Stimulated activated CD4-positive, alpha-beta T cell treated with anti-CD3 and anti-CD28 coated beads, Interleukin-12 subunit alpha, Interleukin-12 subunit beta, amount 100 ng/mL, for 48 hours (primary cell): ENCODE measurements at regions not wholly inside any gene's neighbourhood (a gene's known extent, or its start where the extent isn't known, plus 50 kb on each side); places are given as distances from the start of the nearest gene placed in this dataset.
"Not testable (repeated sequence)": the region's sequence is repeated elsewhere in the genome, so short reads cannot be mapped to it uniquely, and the experiment has no call there.

Source experiments
- DNase-seq, 3 donors: peaks; one replicate each; pipeline ENCODE4 v3.0.0-alpha.2; 2020; ENCODE audit warnings: low read depth in 2 of 3, low spot score in 1 of 3

- no peak for DNase-seq
Observed at GRCh38 chr3:82423268-82424030, 662.0 kb upstream of the GBE1 start.

- no peak for DNase-seq
Observed at GRCh38 chr3:82416830-82417229, 655.4 kb upstream of the GBE1 start.

GRCh38 chr3:82416349-82416748 is 654.9 kb upstream of the GBE1 start:
- DNase-seq, result no peak

- no peak for DNase-seq
Observed at GRCh38 chr3:82413171-82413570, 651.7 kb upstream of the GBE1 start.

GRCh38 chr3:82410366-82410765 is 648.9 kb upstream of the GBE1 start:
- no peak for DNase-seq

GRCh38 chr3:82409842-82410241 is 648.4 kb upstream of the GBE1 start:
- no peak for DNase-seq

- no peak for DNase-seq
Observed at GRCh38 chr3:82392203-82392775, 630.8 kb upstream of the GBE1 start.

- no peak for DNase-seq
Observed at GRCh38 chr3:82390868-82391267, 629.4 kb upstream of the GBE1 start.

- no peak for DNase-seq
Observed at GRCh38 chr3:82386647-82387046, 625.2 kb upstream of the GBE1 start.

- DNase-seq, result no peak
Observed at GRCh38 chr3:82384181-82384580, 622.7 kb upstream of the GBE1 start.

- no peak for DNase-seq
Observed at GRCh38 chr3:82382831-82383230, 621.4 kb upstream of the GBE1 start.

- no peak for DNase-seq
Observed at GRCh38 chr3:82378392-82378791, 616.9 kb upstream of the GBE1 start.

GRCh38 chr3:82376883-82377282 is 615.4 kb upstream of the GBE1 start:
- DNase-seq, result no peak

- DNase-seq, result not testable (repeated sequence)
Observed at GRCh38 chr3:82373833-82374232, 612.4 kb upstream of the GBE1 start.

GRCh38 chr3:82364827-82365226 is 603.4 kb upstream of the GBE1 start:
- DNase-seq, result no peak

GRCh38 chr3:82363131-82363530 is 601.7 kb upstream of the GBE1 start:
- DNase-seq, result no peak

GRCh38 chr3:82355228-82355627 is 593.8 kb upstream of the GBE1 start:
- DNase-seq, result no peak

- DNase-seq, result no peak
Observed at GRCh38 chr3:82354228-82354627, 592.8 kb upstream of the GBE1 start.

- no peak for DNase-seq
Observed at GRCh38 chr3:82353306-82354171, 592.1 kb upstream of the GBE1 start.

GRCh38 chr3:82347585-82347984 is 586.1 kb upstream of the GBE1 start:
- DNase-seq, result no peak

- DNase-seq, result no peak
Observed at GRCh38 chr3:82342521-82342920, 581.1 kb upstream of the GBE1 start.

- no peak for DNase-seq
Observed at GRCh38 chr3:82329300-82329699, 567.9 kb upstream of the GBE1 start.
